DMS53 (cell line): ENCODE measurements at regions not wholly inside any gene's neighbourhood (a gene's known extent, or its start where the extent isn't known, plus 50 kb on each side); places are given as distances from the start of the nearest gene placed in this dataset.

ENCODE experiments used
- DNase-seq: peaks from one replicate; lab custom pipeline; 2025; lab: John Stamatoyannopoulos, UW

GRCh38 chr11:134908583-134908982, 496.5 kb upstream of the B3GAT1 start:
- DNase-seq: no peak

- DNase-seq: no peak
Observed at GRCh38 chr11:134907636-134908035, 495.6 kb upstream of the B3GAT1 start.

- peak; percentile 60 for DNase-seq
Observed at GRCh38 chr11:134906356-134906955, 494.4 kb upstream of the B3GAT1 start.

- peak; percentile 60 for DNase-seq
Observed at GRCh38 chr11:134905928-134906327, 493.9 kb upstream of the B3GAT1 start.

DNA sequence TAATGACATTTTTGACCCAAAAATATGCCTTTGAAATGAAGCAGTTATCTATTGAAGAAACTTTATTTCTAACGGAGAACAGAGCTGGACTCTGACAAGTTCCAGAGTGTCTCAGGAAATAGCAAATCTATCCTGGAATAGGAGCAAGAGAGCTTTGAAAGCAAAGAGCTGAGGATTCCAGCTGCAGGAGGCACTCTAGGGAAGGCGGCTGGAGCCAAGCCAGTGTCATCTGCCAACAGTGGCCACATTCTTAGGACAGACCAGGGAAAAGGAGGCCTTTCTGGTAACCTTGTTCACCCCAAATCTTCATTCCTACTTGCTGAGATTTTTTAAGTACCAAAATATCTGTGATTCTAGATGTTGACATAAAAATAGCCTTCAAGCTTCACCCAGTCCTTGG, 493.5 kb upstream of the B3GAT1 start:
- DNase-seq: peak; percentile 59

GRCh38 chr11:134904103-134904790, 492.2 kb upstream of the B3GAT1 start:
- no peak for DNase-seq

DNA sequence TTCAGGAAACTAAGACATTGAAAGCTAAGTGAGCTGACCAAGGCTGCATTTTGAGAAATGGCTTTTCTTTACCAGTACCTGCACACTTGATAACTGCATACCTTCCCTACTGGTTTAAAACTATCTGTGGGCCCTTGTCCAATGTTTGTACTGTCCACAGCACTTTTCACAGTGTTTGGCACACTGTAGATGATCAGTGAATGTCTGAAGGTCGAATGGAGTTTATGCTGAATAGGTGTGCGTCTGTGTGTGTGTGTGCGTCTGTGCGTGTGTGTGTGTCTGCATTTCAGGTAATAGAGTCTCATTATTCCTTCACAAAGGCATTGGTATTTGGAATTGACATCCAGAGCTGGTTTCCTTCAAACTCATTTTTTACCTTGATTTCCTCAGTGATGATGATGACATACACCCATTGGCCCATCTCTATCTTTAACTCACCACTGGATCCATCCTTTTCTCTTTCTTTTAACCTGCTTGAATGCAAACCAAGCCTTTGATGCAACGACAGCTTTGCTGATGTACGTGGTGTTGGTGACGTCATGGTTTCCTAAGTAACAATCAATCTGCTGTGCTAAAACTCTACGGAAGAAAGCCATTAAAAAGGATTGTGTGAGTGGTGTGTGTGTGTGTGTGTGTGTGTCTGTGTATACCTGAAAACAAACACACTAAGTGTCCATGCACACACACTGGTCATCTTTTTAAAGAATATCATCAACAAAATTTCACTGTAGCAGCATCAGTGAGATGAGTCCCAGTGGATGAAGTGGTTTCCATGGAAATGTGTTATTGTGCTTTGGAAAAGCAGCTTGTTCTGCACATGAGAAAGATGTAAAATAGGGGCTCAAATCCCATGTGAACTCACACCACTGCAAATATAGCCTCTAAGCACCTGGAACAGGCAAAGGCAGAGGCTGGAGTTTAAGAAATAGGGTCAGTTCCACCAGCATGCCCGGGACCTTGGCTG, 490.2 kb upstream of the B3GAT1 start:
- peak; percentile 35 for DNase-seq

- no peak for DNase-seq
Observed at GRCh38 chr11:134901542-134901941, 489.5 kb upstream of the B3GAT1 start.

GRCh38 chr11:134893810-134894685, 482.0 kb upstream of the B3GAT1 start:
- DNase-seq: no peak

DNA sequence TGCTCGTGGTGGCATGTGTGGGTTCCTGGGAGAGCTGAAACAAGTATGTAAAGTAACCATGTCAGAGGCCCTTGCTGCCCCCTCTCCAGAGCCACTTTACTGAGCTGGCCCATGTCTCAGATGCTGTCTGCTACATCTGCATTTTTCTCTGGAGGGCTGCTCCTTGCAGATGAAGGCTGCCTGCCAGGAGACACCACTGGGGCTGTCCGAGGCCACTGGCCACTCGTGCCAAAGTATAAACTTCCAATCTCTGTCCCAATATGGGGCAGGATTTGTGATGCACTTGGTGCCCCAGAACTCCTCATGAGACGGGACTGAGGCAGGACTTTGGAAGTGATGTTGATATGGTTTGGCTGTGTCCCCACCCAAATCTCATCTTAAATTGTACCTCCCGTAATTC, 478.4 kb upstream of the B3GAT1 start:
- no peak for DNase-seq

GRCh38 chr11:134889832-134890231, 477.8 kb upstream of the B3GAT1 start:
- DNase-seq: no peak

DNA sequence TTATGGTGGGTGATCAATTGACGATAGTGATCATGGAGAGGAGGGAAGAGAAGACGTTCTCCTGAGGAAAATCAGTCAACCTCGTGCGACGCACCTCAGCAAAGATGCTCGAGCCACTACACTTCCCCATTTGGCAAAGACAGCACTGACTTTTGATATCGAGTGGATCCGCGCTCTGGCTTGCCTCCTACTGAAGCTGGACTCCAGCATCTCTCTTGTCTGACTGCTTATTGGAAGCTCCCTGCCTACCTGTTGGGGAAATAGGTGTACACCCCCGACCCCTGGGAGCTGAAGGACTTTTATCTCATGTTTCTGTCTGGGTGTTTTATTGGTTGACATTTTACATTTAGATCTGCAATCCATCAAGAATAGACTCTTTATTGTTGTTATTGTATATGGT, 476.8 kb upstream of the B3GAT1 start:
- no peak for DNase-seq

- DNase-seq: no peak
Observed at GRCh38 chr11:134887896-134888295, 475.9 kb upstream of the B3GAT1 start.

- no peak for DNase-seq
Observed at GRCh38 chr11:134883484-134883883, 471.4 kb upstream of the B3GAT1 start.

DNA sequence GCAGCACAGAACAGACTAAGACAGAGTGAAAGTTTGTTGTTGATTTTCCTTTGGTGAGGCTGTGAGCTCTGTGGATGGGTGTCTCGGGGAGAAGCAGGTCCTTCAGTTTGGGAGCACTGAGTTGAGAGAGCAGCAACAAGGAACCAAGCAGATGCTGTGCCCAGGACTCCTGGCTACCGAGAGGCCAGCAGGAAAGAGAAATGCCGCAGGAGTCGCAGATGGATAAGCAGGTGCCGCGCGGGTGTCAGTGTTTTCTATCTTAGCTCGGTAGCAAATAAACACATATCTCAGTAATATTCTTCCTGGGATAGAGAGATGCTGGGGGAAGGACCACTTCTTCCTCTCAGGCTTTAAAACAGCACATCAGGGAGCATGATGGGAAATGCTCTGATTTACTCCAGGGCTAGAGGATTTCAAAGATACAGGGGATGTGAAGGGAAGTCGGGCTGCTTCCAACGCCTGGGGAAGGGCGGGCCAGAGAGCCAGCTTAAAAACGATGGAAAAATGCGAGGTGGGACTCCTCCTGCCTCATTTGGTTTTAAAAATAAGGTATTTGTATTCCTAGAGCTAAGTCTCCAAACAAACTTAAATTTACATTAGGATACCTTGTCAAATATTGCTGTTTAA, 470.7 kb upstream of the B3GAT1 start:
- DNase-seq: no peak

DNA sequence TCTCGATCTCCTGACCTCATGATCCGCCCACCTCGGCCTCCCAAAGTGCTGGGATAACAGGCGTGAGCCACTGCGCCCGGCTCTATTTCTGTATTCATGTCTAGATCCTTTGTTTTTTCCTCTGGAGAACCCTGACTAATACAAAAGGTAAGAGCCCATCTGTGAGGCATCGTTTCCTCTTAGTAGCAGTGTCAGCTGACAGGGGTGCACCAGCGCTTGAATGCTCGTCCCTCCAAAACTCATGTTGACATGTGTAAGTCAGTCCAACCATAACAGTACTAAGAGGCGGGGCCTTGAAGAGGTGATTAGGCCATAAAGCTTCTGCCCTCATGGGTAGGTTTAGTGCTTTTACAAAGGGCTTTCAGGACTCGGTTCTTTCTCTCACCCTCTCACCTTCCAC, 470.1 kb upstream of the B3GAT1 start:
- no peak for DNase-seq

- DNase-seq: no peak
Observed at GRCh38 chr11:134880788-134881187, 468.7 kb upstream of the B3GAT1 start.

DNA sequence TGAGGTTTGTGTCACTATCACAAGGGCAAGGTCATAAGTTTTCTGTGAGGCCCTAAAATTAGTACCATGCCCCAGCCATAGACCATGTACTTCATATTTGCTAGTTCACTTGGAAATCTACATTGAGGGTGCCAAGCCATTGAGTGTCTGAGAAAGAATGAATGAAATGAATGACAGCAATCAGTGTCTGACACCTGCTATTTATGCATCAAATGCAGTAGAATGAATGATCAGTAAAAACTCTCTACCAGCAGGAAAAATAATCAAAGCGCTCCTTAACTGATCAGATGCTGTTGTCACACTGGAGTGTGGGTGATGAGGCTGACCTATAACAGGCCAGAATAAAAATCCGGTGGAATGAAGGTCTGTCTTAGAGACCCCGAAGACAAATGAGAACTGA, 467.9 kb upstream of the B3GAT1 start:
- no peak for DNase-seq

DNA sequence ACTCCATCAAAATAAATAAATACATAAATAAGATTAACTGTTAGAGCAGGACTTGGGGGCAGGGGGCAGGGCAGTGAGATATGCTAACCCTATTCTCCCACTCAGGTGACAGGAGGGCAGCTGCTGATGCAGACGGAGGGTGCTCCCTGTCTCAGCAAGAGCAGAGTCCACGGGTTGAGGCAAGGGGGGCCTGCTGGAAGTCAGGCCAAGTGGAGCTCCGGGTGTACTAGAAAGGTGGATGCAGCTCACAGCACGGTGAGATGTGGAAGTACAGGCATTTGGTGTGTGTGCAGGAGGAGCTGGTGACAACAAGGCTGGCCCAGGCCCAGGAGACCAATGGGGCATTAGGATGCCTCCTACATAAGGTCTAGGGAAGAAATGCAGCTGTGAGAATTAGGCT, 467.3 kb upstream of the B3GAT1 start:
- DNase-seq: no peak

- no peak for DNase-seq
Observed at GRCh38 chr11:134878785-134879184, 466.7 kb upstream of the B3GAT1 start.

DNA sequence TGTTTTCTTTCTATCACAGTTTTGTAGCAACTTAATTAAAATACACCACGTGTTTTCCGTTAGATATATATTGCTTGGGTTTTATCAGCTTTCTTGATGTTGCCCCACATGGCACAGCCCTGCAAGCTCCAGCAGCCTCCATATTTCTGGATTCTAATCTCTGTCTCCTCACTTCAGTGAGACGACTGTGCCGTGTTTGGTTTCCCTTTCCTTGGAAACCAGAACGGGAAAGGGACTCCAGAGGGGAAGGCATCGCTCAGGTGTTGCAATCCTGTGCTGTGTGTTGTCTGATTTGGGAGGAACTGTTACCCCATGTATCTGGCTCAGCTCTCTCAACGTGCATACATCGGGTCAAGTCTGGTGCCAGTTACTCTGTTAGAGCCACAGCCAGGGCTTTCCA, 464.2 kb upstream of the B3GAT1 start:
- no peak for DNase-seq
